HG02852 (cell line): ENCODE measurements at regions not wholly inside any gene's neighbourhood (a gene's known extent, or its start where the extent isn't known, plus 50 kb on each side); places are given as distances from the start of the nearest gene placed in this dataset.

Experiments
- ATAC-seq: cut with Tn5 transposase; IDR thresholded peaks from one replicate; pipeline ENCODE4 v1.9.1; 2021; ENCODE audit warnings: mild to moderate bottlenecking, moderate library complexity; ENCODE audit not compliant: unreplicated experiment

DNA sequence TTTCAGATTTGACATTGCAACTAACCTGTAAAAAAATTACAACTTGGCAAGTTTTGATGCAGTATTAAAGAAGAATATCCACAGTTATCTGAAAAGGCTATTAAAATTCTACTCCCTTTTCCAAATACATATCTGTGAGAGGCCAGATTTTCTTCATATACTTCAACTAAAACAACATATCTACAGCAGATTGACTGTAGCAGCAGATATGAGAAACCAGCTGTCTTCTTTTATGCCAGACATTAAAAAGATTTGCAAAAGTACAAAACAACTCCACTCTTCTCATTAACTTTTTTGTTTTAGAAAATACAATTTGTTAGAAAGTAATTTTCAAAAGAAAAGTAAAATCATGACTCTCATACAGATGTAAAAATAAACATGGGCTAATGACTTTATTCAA is 281.1 kb upstream of the PCSK5 start:
- no peak for ATAC-seq

GRCh38 chr9:75610246-75610645 is 280.2 kb upstream of the PCSK5 start:
- ATAC-seq: no peak

GRCh38 chr9:75612205-75612604 is 278.3 kb upstream of the PCSK5 start:
- ATAC-seq: no peak

DNA sequence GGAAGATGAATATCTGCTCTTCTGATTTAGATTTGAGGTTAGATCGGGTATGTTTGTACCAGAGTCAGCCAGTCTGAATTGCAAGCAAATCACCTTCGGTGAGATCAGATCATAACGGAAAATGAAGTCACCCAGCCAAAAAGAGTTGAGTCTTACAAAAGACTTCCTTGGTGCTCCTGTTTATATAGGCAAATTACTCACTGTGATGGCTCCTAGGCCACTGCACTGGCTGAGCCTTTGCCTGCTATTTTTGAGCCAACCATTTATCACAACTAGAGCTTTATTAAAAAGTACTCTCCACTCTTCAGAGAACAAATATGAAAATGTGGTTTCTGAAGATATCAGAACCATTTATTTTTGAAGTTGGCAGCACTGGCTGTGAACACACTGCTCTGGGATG is 277.7 kb upstream of the PCSK5 start:
- ATAC-seq: no peak

DNA sequence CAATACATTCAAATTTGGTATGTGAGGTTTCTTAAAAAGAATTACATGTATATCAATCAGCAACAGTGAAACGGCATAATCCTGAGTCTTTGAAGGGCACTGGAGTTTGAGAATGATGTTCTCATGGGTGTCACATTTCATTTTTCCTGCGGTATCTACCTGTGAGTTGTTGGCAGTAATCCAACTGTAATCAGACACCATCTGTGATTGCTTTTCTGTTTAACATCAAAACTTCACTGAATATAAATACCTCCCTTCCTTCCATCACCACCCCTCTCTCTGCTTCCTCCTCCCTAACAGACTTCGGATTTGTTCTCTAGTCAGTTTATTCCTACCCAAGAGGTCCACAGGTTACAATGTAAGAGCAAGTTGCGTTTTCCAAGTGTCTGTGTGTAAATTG is 275.2 kb upstream of the PCSK5 start:
- no peak for ATAC-seq

DNA sequence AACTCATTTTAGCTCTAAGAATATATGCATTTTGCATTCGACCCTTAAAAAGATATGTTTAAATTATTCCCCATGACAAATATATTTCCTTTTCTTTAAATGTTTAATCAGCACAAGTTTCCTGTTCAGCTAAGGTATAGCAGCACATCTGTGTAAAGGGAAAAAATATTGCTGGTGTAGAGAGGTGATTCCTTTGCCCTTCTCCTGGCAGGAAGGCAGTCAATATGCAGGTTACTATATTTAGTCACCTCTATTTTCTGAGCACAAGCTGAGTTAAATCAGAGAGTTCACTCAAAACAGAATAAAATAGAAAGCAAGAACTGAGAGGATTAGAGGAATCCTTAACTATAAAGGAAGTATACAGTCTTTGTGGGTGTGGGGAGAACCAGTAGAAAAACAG is 274.4 kb upstream of the PCSK5 start:
- ATAC-seq: no peak

DNA sequence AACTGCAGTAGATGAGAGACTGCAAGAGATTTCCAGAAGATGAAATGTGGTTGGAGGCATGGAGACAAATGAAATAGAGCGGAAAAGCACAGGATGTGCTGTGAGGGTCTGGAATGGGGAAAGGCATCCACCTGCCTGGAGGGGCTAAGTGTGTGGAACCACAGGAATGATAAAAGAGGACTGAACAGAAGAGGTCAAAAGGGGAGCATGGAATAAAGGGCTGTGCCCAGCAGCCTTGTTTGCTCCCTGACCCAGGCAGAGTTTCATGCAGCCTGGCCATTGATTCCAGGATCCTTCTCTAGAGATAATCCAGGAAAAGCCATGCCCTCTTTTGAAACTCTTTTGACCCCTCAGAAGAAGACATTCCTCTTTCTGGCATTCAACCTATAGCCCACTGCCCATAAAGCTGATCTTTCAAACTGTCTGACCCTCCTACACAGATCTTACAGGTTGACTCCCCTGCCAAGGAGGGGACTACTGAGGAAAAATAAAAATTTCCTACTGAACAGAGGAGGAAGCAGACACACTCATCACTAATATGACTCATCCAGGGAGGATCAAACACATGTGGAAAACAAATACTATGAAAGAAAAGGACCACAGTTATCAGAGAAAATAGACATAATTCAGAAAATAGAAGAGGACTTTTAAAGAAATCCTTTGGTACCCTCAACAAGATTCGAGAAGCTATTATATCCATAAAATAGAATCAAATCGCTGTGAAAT is 273.5 kb upstream of the PCSK5 start:
- ATAC-seq: no peak

- no peak for ATAC-seq
These were observed 267.0 kb upstream of the PCSK5 start for GRCh38 chr9:75623462-75623861.

- ATAC-seq: no peak
These were observed 265.5 kb upstream of the PCSK5 start for GRCh38 chr9:75624998-75625397.

- ATAC-seq: no peak
These were observed 263.6 kb upstream of the PCSK5 start for GRCh38 chr9:75626860-75627259.

DNA sequence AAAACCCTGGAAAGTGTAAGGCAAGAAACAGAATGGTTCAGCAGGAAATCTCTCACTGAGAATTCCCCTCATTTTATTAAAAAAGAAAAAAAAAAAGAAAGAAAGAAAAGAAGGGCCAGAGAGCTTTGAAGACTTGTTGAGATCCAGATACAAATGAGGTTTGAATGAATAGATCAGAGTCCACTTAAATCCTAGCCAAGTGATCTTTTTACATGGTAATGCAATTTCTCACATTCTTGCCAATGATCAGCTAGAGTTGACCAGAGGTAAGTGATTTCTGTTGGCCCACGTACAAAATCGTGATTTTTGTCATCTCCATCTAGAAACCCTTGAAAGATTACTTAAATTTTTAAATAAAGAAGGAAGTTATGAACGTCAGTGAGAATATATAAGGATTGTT is 261.5 kb upstream of the PCSK5 start:
- no peak for ATAC-seq

DNA sequence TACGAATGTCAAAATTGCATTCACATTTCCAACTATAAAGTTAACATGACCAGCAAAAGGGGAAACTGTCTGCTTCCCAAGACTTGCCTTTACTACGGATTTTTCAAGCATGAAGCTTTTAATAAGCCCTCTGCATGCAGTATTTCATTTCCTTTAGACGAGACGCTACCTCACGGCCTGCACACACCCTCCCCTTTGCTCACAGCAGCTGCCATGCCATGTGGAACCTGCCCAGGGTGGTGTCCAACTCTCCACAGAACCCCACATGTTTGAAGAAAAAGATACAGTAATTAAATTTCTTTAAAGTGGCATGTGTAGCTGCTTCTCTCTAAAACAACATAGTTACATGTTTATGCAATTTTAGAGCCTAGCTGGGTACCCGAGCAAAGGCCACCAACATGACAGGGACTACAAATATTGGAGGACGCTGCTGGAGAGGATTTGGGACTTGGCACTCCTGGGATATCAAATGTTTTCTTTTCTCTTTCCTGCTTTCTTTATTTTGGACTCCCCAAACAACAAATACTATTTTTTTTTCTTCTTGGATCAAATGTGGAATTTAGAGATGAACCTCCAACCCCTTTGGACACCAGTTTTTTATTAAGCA is 256.9 kb upstream of the PCSK5 start:
- ATAC-seq: no peak

DNA sequence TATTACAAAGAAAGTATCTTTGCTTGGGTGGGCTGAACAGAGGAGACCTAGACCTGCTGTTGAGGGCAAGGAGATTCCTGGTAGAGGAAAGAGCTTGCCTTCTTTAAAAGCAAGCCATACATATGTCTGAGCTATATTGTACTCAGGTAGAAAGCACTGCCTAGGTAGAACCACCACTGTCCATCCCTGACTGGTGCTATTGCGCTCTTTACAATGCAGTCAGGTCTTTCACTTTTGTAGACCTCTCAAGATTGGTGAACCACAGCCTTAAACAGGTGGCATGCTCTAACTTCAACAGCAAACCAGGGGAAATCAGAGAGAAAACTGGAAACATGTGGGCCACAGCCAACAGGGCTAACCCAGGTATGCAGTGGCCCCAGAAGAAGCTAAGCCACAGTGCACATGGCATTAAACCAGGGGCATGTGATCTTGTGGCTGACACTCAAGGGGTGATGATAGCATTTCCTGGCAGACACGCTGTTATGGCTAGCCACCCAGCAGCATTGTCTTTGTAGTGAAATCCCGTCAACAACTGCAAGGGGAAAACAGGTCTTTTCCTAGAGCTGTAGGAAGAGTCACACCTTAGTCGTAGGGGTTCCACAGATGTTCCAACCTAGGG is 253.9 kb upstream of the PCSK5 start:
- no peak for ATAC-seq

- ATAC-seq: no peak
These were observed 250.4 kb upstream of the PCSK5 start for GRCh38 chr9:75639971-75640610.

- ATAC-seq: no peak
These were observed 248.0 kb upstream of the PCSK5 start for GRCh38 chr9:75642522-75642921.

- ATAC-seq: no peak
These were observed 245.8 kb upstream of the PCSK5 start for GRCh38 chr9:75644649-75645048.

DNA sequence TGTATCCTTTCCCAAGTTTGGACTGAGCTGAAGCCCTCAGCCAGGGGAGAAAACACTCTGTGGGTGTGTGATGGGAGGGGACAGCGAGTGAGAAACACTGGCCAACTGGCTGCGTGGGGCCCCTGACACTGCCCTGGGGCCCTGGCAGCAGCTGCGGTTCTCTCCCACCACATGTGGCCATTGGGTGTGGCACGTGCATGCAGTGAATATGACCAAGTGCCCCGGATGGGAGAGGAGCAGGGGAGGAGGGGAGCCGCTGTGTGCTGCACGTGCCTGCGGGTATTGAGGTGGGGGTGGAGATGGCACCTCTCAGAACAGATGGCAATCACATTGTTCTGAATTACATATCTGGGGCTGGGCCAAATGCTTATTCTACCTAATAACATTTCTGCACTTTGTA is 242.4 kb upstream of the PCSK5 start:
- ATAC-seq: no peak

DNA sequence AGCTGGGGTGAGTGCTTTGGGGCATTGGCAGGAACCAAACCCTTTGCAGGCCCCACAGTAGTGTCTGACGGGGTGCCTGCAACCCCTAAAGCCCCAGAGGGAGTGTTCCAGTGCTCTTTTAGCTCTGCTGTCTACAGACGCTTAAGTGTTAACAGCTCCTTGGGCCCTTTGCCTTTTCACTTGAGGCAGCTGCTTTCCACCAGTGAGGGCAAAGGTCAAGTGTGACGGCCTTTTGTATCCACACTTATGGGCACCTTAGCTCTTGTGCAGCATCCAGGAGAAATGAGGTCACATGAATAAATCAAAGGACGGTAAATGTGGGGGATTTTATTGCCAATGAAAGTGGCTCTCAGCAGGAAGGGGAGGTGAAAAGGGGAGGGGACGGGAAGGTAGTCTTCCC is 241.4 kb upstream of the PCSK5 start:
- no peak for ATAC-seq

DNA sequence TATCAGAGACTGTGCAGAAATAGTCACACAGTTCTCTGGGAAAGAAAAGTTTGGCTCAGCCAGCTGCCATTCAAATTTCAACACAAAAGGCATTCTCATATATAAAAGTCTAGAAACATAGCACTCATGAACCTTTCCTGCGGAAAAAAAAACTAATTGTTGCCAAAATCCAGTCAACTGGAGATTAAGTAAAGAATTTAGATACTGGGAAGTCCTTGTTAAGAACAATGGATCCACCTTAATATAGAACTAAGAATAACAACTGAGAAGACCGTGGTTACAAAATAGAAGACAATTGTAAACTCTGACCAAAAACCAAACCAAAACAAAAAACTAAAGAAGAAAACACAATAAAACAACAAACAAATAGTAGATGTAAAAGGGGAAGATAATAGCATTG is 238.8 kb upstream of the PCSK5 start:
- no peak for ATAC-seq

DNA sequence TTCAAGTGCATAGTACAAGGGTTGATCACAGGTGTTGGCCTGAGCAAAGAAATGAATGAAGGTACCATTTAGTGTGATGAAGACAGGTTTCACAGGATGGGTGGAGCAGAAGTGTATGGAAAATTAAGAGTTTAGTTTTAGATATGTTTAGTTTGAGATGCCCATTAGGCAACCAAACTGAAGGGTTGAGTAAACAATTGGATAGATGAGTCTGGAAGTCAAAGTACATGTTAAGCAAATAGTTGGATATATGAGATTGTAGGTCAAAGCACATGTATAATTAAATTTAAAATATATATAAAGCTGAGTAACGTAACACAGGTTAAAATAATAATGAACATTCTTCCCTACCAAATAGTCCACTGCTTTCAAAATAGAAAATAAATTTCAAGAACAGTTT is 237.1 kb upstream of the PCSK5 start:
- ATAC-seq: no peak

DNA sequence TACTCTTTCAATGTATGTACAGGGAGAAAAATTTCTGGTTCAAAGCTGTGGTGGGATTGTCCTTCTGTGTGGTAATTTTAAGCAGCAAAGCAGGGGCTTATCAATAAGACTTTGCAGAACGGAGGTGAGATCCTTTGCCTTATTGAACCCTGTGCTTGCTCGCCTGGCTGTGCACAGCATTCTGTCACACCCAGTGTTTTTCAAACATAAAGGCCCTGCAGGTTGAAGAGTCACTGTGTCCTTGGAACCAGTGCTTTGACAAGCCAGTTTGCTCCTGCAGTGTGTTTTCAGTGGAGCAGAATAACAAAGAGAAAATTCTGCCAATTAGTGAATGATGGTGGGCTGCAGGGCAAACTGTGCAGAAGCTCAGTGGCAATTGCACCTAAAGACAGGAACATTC is 236.7 kb upstream of the PCSK5 start:
- ATAC-seq: no peak

- no peak for ATAC-seq
These were observed 233.5 kb upstream of the PCSK5 start for GRCh38 chr9:75657015-75657414.
